Kidney (tissue), 13 donors: ENCODE measurements at regions not wholly inside any gene's neighbourhood (a gene's known extent, or its start where the extent isn't known, plus 50 kb on each side); places are given as distances from the start of the nearest gene placed in this dataset.

Experiments
- DNase-seq, 5 donors: peaks; one replicate each; pipeline ENCODE4 v3.0.0-alpha.2; 2013 to 2020
- FAIRE-seq: peaks from 2 replicates; lab custom pipeline; 2012; peaks lifted over from hg19 to GRCh38; lab: Jason Lieb, UNC
- H3K27ac ChIP-seq, 2 donors: one replicate each; pipeline ENCODE4 v1.7.0; 2013; ENCODE audit warnings: low read depth in 2 of 2, low read length in 2 of 2, inconsistent platforms in 1 of 2
- H3K27me3 ChIP-seq: one replicate; pipeline ENCODE4 v1.7.1; 2013; ENCODE audit warnings: low read length, inconsistent platforms; ENCODE audit not compliant: control insufficient read depth, insufficient read depth
- H3K36me3 ChIP-seq, 3 donors: one replicate each; pipeline versions ENCODE4 v1.7.0 to v1.7.1; 2013; ENCODE audit warnings: low read length in 3 of 3, control low read depth in 1 of 3, inconsistent platforms in 1 of 3; ENCODE audit not compliant: insufficient read depth in 3 of 3, control insufficient read depth in 2 of 3
- H3K4me1 ChIP-seq, 3 donors: one replicate each; pipeline versions ENCODE4 v1.7.0 to v1.7.1; 2013; ENCODE audit warnings: low read length in 3 of 3, inconsistent platforms in 1 of 3, low read depth in 1 of 3; ENCODE audit not compliant: control insufficient read depth in 2 of 3, insufficient read depth in 2 of 3
- H3K4me3 ChIP-seq, 3 donors: one replicate each; pipeline versions ENCODE4 v1.7.0 to v1.8.1; 2013; ENCODE audit warnings: low read length in 3 of 3, control low read depth in 1 of 3, inconsistent platforms in 1 of 3
- H3K9ac ChIP-seq, 3 donors: one replicate each; pipeline versions ENCODE4 v1.7.0 to v1.7.1; 2013; ENCODE audit warnings: low read length in 3 of 3, control low read depth in 1 of 3, inconsistent platforms in 1 of 3
- H3K9me3 ChIP-seq, 3 donors: one replicate each; pipeline versions ENCODE4 v1.7.0 to v1.7.1; 2013; ENCODE audit warnings: low read length in 3 of 3, control low read depth in 1 of 3, inconsistent platforms in 1 of 3; ENCODE audit not compliant: control insufficient read depth in 2 of 3, insufficient read depth in 1 of 3
- CTCF ChIP-seq: IDR thresholded peaks from 3 replicates; pipeline ENCODE4 v1.5.1; 2012; ENCODE audit warnings: mild to moderate bottlenecking, moderate library complexity, borderline replicate concordance; ENCODE audit not compliant: insufficient read depth; ENCODE audit errors: extremely low read depth
- intact Hi-C: fragments of 100-400 bp; cut with DNase I; formaldehyde crosslinking; loops from one replicate; pipeline ENCODE4 v1.11.1; 2022
- donor health status: control.
- donor health status: control.
- donor health status: control.
- donor health status: control.
- donor health status: control.
- donor health status: DM: yes; HTN: yes; CAD: no.
- donor health status: Normal renal cell carcinoma (clear cell type).

GRCh38 chr7:86950944-86951343 lies 108.5 kb downstream of the ELAPOR2 start:
- no peak for TF ChIP-seq CTCF
- H3K9ac ChIP-seq = no peak overlapping the region
- DNase-seq (no peak), FAIRE-seq (no peak)
- H3K36me3 ChIP-seq = no peaks in the 10 kb centered on the region
- H3K4me1 ChIP-seq = no peaks in the 10 kb centered on the region
- no peaks in the 10 kb centered on the region for H3K27me3 ChIP-seq
- H3K27ac ChIP-seq = no peak overlapping the region
- no peaks in the 10 kb centered on the region for H3K9me3 ChIP-seq
- intact Hi-C loops = no loop called here
- H3K4me3 ChIP-seq = no peak overlapping the region

GRCh38 chr7:86950360-86950759 lies 109.1 kb downstream of the ELAPOR2 start:
- H3K36me3 ChIP-seq = no peaks in the 10 kb centered on the region
- DNase-seq = peak in 1 of 5 donors; percentile 45
- no peak for FAIRE-seq
- intact Hi-C loops = no loop called here
- H3K27ac ChIP-seq = no peak overlapping the region
- no peaks in the 10 kb centered on the region for H3K27me3 ChIP-seq
- H3K4me1 ChIP-seq = no peaks in the 10 kb centered on the region
- no peaks in the 10 kb centered on the region for H3K9me3 ChIP-seq
- TF ChIP-seq CTCF = no peak
- no peak overlapping the region for H3K9ac ChIP-seq
- H3K4me3 ChIP-seq = no peak overlapping the region

GRCh38 chr7:86949779-86950260 lies 109.6 kb downstream of the ELAPOR2 start:
- no peak overlapping the region for H3K27ac ChIP-seq
- H3K4me1 ChIP-seq = no peaks in the 10 kb centered on the region
- DNase-seq (no peak), FAIRE-seq (no peak)
- H3K4me3 ChIP-seq = no peak overlapping the region
- TF ChIP-seq CTCF = no peak
- no peaks in the 10 kb centered on the region for H3K36me3 ChIP-seq
- no peaks in the 10 kb centered on the region for H3K9me3 ChIP-seq
- intact Hi-C loops = no loop called here
- no peak overlapping the region for H3K9ac ChIP-seq
- H3K27me3 ChIP-seq = no peaks in the 10 kb centered on the region
